ENCODE measurements at regions not wholly inside any gene's neighbourhood (a gene's known extent, or its start where the extent isn't known, plus 50 kb on each side); places are given as distances from the start of the nearest gene placed in this dataset.

DNA sequence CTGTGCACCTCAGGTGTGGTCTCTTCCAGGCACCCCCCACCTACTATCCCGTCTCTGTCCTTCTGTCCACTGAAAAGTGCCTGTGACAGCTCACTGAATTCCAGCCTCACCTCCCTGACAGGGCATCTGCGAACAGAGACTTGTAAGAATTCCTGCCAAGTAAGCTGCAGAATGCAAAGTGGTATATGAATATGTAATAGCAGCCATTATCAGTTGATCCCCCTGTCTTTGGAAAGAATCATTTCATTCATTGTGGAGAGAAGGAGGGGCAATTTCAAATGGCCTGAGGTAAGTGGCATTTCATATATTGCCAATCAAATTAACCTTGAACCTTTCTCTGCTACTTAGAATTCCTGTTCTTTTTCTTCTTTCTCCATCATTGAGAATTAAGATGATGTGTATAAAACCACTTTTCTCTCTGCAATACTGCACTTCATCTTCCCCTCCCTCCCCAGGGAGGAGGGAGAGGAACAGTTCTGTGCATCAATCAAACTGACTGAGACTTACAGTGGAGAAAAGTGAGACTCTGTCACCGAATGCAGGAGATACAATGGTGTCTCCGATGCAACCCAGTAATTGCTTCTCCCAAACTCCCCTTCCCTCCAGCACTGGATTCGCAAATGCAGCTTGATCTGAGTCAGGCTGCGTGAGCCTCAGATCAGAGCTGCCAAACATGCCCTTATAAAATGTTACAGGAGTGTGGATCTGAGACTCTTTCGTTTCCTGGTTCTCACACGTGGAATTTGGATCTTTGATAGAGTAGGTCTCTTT, 91.7 kb downstream of the SLC10A2 start:
- Histone ChIP-seq H3K4me3 (ENCODE audit: extremely low read depth in 1 of 4, insufficient read depth in 2 of 4, low read depth in 3 of 4, low read length in 4 of 4) (no peak overlapping the region), H2AK5ac (ENCODE audit: low read depth, low read length) (no peak overlapping the region), H2BK120ac (replicated peaks; ENCODE audit: low read depth, low read length) (no peak overlapping the region), H3K79me1 (ENCODE audit: low read depth, low read length) (no peaks in the 10 kb centered on the region), H3K18ac (ENCODE audit: extremely low read depth, low read length) (no peak overlapping the region), H3K23ac (ENCODE audit: insufficient read length) (no peak overlapping the region), H3K56ac (replicated peaks; ENCODE audit: insufficient read length, low read depth, low read length) (no peak overlapping the region), H3K4me1 (replicated peaks in 1 of 4; ENCODE audit: control insufficient read depth in 3 of 4, insufficient read depth in 4 of 4, low read length in 3 of 4) (no peaks in the 10 kb centered on the region), H3K9ac (replicated peaks in 1 of 4; ENCODE audit: extremely low read depth in 1 of 4, low read depth in 3 of 4, low read length in 3 of 4) (no peak overlapping the region), H3K14ac (ENCODE audit: insufficient read length) (no peak overlapping the region), H3K79me2 (ENCODE audit: control insufficient read depth in 1 of 2, insufficient read depth in 2 of 2, low read length in 2 of 2) (no peaks in the 10 kb centered on the region), H3K27ac (ENCODE audit: low read depth, low read length) (no peak overlapping the region), H3K27me3 (replicated peaks in 1 of 4; ENCODE audit: control insufficient read depth in 3 of 4, extremely low read depth in 1 of 4, insufficient read depth in 3 of 4, low read length in 3 of 4) (no peaks in the 10 kb centered on the region), H2BK5ac (ENCODE audit: low read depth, low read length) (no peak overlapping the region), H2BK12ac (ENCODE audit: low read depth, low read length) (no peak overlapping the region), H3K23me2 (ENCODE audit: low read depth, low read length) (no peaks in the 10 kb centered on the region), H4K8ac (ENCODE audit: extremely low read depth, insufficient read depth, low read length) (no peak overlapping the region), H2BK15ac (ENCODE audit: low read length) (no peak overlapping the region), H2BK20ac (ENCODE audit: low read length) (no peak overlapping the region), H3K4ac (replicated peaks; ENCODE audit: insufficient read length, low read depth, low read length) (no peak overlapping the region), H3K9me3 (ENCODE audit: insufficient read depth in 2 of 2, low read depth in 1 of 2, low read length in 1 of 2) (no peaks in the 10 kb centered on the region), H4K5ac (ENCODE audit: insufficient read length, low read depth, low read length) (no peak overlapping the region), H4K20me1 (replicated peaks in 1 of 2; ENCODE audit: control insufficient read depth in 1 of 2, insufficient read depth in 2 of 2, low read length in 2 of 2) (no peaks in the 10 kb centered on the region), H3K4me2 (ENCODE audit: insufficient read depth in 1 of 2, low read depth in 2 of 2, low read length in 2 of 2) (no peak overlapping the region), H3K36me3 (ENCODE audit: control insufficient read depth in 2 of 4, insufficient read depth in 4 of 4, low read length in 3 of 4) (no peaks in the 10 kb centered on the region), H4K91ac (replicated peaks; ENCODE audit: insufficient read length, low read length) (no peak overlapping the region), H2AFZ (ENCODE audit: low read length) (peak overlapping the region; percentile 71; the same call in 1 of the 2 replicates)
- CTCF ChIA-PET (ENCODE audit: partially characterized antibody) = interaction anchor here (0.9 to 1.4 kb wide), 2 partner anchors 12 to 104 kb away, joined by 3 to 4 read pairs; no protein-coding TSS in a partner anchor
- no peak for DNase-seq (ENCODE audit: low read depth in 1 of 2, low spot score in 2 of 2)
- no peak for FAIRE-seq
- WGBS, 2 experiments (ENCODE audit: extremely low coverage in 1 of 2, insufficient coverage in 1 of 2, insufficient read length in 1 of 2, insufficient replicate concordance in 2 of 2, low coverage in 1 of 2, low lambda C conversion rate in 2 of 2, missing lambda C conversion rate in 1 of 2) = 80% methylated on average over 8 of the region's 8 CpGs; no CpG with 5 or more reads in 1 of the 2 experiments
- POLR2A ChIA-PET (ENCODE audit: partially characterized antibody) = no interaction called here
- no peak for TF ChIP-seq SP4 (IDR thresholded peaks at IDR 0.05; ENCODE audit: low read length)
- no peak for TF ChIP-seq YY1 (IDR thresholded peaks at IDR 0.05; ENCODE audit: low read depth, low read length)
- TF ChIP-seq POLR2A (IDR thresholded peaks at IDR 0.05; ENCODE audit: control extremely low read depth in 1 of 2, low read depth in 2 of 2, low read length in 2 of 2) = no peak
- no peak for TF ChIP-seq MAX (IDR thresholded peaks at IDR 0.05)

Data from H1 (cell line).